Transverse colon (tissue), 4 donors: ENCODE measurements at regions not wholly inside any gene's neighbourhood (a gene's known extent, or its start where the extent isn't known, plus 50 kb on each side); places are given as distances from the start of the nearest gene placed in this dataset.

ENCODE experiments used
- CTCF ChIP-seq, 5 experiments: fragments of 200-600 bp in 3 of 5; fragments of 450-650 bp in 2 of 5; sonication (generic) in 3 of 5; IDR thresholded peaks; 1 replicate in 2 of 5; 2 replicates in 3 of 5; pipeline ENCODE4 v1.5.1; 2016 to 2017; ENCODE audit warnings: antibody characterized with exemption in 5 of 5, inconsistent platforms in 3 of 5, mild to moderate bottlenecking in 2 of 5, moderate library complexity in 1 of 5
- EP300 ChIP-seq: sonication (generic); formaldehyde crosslinking; IDR thresholded peaks from one replicate; pipeline ENCODE4 v1.6.1; 2017; ENCODE audit warnings: antibody characterized with exemption, low read depth
- POLR2A ChIP-seq: fragments of 450-650 bp; IDR thresholded peaks from one replicate; pipeline ENCODE4 v1.6.1; 2016; ENCODE audit warnings: antibody characterized with exemption, mild to moderate bottlenecking, moderate library complexity
- POLR2AphosphoS5 ChIP-seq, 3 donors: sonication (generic); formaldehyde crosslinking; IDR thresholded peaks; one replicate each; pipeline ENCODE4 v1.6.1; 2016; ENCODE audit warnings: antibody characterized with exemption in 3 of 3

GRCh38 chr18:71115261-71115660 lies 826.4 kb downstream of the SOCS6 start:
- no peak for TF ChIP-seq CTCF (IDR thresholded peaks at IDR 0.05)
- no peak for TF ChIP-seq POLR2AphosphoS5 (IDR thresholded peaks at IDR 0.05)
- TF ChIP-seq POLR2A = no peak
- no peak for TF ChIP-seq EP300
